Right lung (tissue), 2 donors: ENCODE measurements at regions not wholly inside any gene's neighbourhood (a gene's known extent, or its start where the extent isn't known, plus 50 kb on each side); places are given as distances from the start of the nearest gene placed in this dataset.
A peak's percentile ranks its signal among the peaks of the same experiment; 100 is the strongest.

Experiments
- DNase-seq, 2 donors: peaks; one replicate each; pipeline ENCODE4 v3.0.0-alpha.2; 2013

DNA sequence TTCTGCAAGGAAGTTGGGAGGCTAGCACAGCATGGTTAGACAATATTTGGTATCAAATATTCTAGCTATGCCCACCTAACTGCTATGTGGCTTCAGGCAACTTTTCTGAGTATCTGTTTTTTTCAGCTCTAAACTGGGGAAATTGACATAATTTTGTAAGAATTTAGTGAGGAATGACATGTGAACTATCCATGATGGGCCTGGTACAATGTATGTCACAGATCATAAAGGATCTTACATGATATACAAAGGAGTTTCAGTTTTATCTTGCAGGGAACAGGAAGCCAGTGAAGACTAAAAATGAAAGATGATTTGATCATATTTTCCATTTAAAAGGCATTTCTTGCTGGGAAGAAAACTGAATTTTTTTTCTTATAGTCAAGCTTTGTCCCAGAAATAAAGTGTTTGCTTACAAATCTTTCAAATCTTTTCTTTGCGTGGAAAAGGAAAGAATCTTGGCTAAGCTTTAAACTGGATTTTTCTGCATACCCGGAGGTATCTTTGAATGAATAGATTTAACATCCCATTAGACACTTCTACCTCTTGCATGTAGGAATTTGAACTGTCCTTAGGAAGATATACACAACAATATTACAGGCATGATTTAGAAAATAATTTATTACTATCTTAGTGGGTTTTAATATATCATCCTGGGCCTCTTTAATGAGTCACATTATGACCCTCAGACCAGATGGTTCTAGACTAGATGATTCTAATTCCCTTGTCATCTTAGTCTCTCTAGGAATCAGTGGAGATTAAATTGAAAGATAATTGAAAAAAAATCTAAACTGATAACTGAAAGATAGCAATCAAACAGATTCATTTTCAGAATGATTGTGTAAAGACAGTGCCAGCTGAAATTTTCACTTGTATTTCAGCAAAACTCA is 436.0 kb upstream of the THBS1 start:
- DNase-seq, result no peak

DNA sequence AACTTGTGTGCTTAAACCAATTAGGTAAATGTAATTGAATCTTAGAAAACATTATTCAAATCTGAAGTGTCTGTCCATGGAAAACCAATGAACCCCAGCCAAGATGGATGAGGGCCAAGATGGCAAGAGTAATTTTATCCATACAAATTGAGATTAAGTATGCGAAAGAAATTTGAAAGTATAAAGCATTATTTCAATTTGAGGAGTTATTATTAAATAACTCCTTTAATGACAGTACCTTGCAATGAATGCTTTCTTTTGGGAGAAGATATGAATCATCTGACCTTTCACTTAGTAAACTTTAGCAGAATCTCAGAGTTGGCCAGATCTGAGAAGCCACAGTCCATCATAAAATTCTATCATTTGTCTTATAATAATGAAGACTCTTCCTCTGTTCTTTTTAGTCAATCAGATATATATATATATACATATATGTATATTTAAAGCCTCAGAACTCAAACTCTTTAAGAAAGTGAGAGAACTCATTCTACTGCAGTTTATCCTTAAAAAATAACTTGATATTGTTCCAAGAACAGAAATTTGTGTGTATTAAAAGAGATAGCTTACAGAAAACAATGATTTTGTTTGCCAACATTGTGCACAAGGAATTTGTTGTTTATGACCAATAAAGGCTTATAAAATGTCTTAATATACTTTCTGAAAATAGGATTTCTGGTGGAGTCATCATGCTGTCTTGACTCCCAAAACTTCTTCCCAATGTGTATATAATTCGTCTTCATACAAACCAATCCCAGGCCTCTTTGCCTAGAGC is 434.8 kb upstream of the THBS1 start:
- DNase-seq, result no peak

DNA sequence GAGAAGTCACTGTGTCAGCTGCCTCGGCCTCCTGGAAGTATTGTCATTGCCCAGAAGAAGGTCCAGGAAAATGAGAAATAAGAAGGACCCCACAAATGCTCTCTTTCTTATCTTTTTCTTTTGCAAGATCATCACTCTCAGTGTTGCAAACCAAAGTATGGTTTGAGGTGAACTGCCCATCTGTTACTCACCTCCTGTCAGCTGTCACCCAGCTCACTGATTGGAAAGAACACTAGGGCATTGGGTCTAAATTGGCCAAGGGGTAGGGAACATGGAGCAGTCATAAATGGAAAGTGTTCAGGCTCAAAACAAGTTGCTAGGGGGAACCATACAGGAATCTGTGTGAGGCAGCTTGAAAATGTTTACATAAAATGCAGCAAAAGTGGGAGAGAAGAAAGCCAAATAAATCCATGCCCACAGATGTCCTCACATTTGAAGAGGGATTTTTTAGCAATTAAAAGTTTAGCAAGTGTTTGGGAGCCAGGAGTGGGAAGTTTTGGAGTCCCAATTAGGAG is 431.2 kb upstream of the THBS1 start:
- no peak for DNase-seq

DNA sequence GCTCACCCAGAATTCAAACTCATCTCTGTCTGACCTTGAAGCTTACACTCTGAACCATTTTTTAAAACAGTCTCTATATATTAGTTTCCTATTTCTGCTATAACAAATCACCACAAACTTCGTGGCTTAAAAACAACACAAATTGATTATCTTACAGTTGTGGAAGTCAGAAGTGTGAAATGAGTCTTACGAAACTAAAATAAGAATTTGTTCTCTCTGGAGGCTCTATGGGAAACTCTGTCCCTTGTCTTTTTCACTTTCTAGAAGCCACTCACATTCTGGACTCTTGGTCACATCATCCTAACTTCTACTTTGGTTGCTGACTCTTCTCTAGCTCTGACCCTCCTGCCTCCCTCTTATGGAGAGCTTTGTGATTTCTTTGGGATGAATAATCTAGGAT is 429.3 kb upstream of the THBS1 start:
- DNase-seq, result no peak

DNA sequence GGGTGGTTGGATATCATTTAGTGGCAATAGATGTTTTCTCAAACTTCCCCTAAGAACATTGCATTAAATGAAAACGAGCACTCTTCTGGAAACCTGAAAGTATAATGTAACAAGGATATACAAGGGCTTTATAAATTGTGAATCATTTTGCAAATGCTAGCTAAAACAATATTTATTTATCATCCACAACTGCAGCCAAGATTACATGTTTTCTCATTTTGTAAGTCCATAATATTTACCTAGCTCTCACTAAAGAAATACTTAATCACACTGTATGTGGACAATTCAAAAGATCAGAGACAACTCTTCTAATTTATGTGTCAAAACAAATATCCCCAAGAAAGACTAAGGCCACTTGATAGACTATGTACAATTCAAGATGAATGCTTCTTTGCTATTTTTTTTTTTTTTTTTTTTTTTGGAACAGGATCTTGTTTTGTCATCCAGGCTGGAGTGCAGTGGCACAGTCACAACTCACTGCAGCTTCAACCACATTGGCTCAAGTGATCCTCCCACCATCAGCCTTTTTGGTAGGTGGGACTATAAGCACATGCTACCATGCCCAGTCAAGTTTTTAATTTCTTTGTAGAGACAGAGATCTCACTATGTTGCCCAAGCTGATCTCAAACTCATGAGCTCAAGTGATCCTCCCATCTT is 427.7 kb upstream of the THBS1 start:
- no peak for DNase-seq

DNA sequence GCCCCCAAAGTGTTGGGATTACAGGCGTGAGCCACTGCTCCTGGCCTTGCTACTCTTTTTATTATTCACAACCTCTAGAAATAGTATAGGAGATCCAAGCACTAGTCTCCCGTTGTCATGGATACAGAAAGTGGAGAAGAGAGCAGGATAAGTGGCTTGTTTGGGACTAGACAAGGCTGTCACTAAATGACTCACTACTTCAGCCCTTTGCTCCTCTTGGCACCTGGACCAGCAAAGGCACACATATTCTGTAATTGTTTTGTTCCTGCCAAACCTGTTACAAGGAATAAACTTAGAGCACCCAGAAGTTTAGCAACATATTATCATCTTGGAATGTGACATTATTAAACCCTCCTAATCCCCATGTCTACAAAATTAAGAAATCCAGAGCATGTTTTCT is 427.2 kb upstream of the THBS1 start:
- DNase-seq, result no peak

DNA sequence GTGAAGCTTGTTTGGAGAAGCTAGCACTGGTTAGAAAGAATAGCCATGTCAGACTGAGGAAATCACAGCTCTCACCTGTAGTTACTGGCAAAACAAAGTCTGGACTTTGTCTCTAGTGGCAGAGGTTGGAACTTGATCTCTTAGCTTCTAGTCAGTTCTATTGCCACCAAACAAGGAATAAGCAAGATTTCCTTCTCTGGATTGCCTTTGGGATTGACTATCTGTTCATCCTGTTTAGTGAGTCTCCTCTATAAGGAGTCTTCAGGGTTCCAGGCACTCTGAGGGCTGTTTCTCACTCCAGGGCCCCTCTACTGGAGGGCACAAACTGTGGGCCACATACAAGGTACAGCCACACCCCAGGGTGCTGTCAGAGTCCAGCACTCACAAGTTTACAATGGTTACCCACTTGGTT is 426.6 kb upstream of the THBS1 start:
- DNase-seq, result no peak

DNA sequence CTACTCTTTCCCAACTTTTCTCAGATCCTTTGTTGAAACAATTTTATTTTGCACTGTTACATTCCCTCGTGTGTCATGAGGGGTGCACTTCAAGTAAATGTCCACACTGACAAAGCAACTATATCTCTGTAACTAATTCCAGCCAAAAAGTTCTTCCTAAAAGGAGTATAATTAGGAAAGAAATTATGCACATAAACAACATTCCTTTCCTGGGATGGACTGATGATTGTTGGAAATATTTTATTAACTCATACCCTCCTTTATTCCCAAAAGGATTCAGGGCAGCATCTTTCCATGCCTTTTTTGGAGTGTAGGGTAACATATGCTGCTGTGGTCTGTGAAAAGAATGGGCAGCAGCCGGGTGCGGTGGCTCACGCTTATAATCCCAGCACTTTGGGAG is 426.1 kb upstream of the THBS1 start:
- DNase-seq, result no peak

DNA sequence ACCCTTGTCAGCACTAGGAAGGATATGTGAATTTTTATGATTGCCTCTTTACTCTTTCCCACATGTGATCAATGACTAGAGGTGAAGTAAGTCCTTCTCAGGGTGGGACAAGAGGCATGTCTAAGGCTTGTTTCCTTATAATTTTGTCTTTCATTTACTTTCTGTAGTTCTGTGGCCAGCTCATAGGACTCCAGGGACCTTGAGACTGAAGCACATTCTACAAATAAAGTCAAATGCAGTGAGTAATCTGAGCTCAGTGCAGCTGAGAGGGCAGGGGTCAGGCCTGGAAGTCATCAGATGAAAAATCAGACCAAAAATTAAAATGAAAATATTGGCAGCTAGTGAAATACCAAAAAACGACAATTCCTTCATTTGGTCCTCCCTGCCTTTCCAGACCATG is 424.7 kb upstream of the THBS1 start:
- no peak for DNase-seq

DNA sequence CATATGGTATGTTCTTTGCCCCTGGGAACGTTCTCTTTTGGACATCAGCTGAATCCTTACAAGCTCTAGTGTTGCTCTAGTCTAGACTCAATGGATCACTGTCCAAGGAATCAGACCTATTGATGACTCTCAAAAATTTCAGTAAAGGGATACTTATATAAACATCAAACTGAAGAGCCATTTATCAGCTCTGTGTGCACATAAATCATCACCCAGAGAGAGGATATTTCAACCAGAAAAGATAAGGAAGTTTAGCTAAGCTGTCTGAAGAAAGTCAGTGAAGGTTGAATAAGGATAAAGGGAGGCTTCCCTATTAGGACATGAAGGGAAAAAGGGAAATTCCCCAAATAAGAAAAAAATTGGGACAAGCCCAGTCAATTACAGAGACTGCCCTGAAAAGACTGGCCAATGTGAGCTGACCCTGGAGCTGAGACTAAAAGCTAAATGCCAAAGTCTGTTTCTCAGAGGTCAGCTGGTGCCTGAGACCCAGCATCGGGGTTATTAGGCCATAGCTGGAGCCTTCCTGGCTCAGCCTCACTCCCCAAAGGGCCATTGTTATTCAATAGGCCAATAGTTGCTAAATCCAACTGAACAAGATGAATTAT is 424.1 kb upstream of the THBS1 start:
- DNase-seq, result no peak

DNA sequence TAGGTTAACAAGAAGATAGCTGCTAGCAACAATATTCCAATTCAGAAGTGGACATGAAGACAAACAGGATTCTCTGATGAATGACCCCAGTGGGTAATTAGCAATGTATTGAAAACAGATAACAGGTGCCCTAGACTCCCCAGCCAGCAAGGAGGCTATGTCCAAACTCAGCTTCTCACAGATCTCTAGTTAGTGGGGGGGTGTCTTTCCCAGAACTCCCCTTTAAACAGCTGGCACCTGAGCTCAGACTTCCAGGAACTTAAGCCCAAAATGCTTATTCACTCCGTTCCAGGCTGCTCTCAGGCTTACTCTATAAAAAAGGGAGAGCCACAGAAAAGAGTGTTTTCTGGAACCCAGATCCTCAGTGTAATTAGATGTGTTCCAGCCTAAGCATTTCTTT is 423.0 kb upstream of the THBS1 start:
- no peak for DNase-seq

DNA sequence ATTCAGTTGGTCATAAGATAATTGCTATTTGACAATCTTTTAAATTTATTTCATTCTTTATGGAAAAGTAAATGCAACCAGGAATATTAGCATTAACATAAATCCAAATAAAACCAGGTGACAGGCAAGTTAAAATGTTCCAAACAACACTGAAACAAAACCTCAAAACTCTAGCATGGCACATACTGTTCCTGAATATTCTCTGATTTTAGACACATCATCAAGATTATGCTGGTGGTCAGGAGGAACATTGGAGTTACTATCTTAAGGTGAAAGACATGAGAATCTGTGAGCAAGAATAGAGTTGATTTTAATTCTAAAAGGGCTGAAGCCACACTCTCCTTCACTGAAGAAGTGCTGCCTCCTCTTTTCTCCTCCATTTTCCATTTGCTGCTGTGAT is 421.0 kb upstream of the THBS1 start:
- DNase-seq, result no peak

DNA sequence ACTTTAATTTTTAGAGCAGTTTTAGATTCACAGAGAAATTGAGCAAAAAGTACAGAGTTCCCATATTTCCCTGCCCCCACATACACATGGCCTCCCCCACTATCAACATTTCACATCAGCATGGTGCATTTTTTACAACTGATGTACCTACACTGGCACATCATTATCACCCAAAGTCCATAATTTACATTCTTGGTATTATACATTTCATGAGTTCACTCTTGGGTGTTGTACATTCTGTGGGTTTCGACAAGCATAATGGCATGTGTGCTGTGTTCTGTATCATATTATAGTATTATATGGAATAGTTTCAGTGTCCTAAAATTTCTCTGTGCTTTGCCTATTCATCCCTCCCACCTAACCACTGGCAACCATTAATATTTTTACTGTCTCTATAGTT is 419.8 kb upstream of the THBS1 start:
- no peak for DNase-seq

DNA sequence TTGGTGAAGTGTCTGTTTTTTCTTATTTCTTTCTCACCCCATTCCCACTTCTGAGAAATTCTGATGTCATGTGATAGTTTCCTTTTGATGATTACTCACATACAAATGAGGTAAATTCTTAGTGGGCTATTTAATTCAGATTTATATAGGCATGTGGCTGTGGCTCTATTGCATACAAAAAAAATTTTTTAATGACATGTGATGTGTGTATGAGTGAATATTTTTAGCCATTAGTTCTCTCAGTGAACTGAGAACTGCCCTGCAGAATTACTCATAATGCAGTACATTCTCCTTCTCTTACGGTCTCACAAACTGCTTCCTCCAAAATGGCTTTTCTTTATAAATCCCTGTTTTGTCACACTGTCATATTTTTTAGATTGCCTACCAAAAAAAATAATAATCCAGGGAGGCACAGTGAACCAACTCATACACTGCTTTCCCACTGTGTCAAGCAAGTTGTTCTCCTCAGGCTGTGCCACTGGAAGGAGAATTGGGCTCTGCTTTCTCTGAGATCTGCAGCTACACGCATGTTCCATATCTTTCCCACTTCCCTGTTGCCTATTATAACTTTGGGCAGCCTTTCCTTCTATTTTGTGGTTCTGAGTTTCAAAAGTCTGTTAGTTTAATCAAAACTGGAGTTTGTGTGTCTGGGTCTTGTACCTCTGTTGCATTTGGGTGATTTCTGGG is 415.7 kb upstream of the THBS1 start:
- no peak for DNase-seq

DNA sequence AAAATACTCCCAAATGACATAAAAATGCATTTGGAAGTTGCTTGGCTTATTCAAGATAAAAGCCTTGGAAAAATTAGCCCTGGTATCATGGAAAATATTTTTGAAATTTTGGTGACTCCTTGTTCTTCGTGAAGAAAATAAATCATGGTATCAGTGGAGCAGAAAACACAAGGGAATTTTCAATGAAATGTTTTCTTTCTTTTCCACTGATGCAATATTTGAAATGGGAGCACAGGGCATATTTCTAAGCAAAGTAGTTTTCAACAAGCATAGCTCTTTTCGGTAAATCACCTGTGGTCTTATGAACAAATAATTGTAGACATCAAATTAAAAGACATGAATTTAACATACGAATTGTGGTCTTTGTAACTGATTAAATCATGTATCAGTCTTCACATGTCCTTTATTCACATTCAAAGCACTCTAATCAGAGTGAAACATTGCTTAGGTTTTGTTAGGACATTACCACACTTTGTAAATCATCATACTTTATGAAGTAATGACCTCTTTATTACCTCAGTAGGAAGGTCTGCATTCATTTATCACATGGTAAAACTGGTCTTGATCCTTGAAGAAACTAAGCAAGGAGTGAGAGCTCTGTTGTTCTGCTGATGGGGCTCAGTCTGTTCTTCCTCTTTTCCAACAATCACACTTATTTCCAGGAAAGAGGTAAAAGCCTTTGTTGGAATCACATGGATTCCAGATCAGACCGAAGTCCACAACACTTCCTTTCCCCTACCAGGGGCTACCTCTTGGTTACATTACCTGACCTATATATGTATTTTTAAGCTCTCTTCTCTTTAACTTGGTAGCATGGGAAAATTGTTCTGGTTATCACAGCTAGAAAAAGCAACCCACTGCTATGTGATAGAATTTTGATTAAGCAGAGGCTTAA is 413.5 kb upstream of the THBS1 start:
- DNase-seq, result no peak

DNA sequence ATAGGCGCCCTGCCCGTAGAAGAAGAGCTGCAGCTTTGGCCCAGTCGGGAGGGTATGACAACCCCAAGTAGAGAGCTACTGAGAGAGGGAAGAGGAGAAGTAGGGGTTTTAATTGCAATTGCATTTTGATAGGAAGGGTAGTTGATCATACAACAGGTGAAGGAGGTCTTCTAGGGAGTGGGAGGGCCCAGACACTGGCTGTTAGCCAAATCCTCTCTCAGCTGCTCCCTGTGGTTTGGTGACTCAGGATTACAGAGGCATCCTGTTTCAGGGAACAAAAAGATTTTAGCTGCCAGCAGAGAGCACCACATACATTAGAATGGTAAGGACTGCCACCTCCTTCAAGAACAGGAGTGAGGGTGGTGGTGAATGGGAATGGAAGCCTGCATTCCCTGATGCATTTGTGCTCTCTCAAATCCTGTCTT is 408.9 kb upstream of the THBS1 start:
- peak; percentile 69 to 78 for DNase-seq

DNA sequence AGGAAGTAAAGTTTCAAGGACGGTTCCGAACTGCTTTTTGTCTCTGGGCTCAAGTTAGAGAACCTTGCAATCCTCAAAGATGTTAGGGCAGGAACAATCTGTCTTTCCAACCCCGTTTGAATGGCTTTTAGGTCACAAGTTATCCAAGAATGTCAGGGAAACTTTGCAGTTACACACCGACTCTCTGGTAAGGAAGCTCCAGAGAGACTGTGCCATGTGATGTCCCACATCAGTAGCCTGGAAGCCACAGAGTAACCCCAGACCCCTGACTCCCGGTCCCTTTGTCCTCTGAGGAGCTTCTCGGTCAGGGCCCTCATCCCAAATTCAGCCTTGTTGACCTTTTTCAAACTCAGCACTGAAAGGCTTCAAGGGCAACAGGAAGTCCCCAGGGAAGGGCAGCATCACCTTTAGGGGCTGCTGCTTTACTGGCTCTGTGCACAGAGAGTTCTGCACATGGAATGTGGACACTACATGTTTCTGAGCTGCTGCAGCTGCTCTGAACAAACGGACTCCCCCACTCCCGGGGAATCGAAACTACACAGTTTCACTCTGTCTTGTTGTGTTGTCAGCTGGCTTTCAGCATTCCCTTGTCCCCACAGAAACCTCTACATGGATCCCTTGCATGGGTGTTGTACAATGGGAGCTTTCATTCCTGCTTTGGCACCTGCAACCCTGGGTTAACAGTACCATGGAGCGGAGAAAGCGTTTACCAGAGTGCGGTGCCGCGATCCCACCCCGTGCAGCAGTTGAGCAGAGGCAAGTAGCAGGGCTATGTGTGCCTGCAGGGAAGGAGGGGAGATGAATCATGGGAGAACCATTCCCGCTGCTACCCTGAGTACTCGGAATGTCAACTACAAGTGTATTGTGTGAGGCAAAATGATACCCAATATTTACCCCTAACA is 408.2 kb upstream of the THBS1 start:
- peak; percentile 66 to 70 for DNase-seq

DNA sequence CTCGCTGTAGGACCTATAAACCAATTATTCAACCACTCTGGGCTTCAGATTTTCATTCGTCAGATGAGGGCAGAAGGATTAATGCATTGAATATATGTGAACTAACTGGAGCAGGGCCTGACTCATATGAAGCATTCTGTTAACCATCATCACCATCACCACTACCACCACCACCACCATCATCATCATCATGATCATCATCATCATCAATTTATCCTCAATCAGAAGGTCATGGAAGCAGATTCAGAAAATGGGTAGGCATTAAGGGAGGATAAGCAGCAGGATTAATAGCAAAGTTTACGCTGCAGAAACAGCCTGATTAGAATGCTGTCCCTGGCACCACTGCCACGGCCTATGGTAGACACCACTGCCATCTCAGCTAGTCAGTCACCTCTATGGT is 407.5 kb upstream of the THBS1 start:
- DNase-seq, result no peak

DNA sequence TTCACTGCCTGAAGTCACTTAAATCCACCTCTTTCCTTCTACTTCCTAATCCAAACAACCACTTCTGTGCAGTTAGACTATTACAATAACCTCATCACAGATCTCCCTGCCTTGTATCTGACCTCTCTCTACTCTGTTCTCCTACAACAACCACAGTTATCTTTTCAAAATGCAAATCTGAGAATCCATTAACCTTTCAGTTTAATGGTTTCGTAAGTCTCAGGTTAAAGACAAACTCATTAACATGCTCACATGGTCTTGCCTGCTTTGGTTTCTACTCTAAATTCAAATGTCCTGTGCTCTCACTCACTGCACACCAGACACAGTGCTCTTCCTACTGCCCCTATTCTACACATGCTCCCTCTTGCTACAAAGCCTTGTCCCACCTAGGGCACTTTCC is 406.5 kb upstream of the THBS1 start:
- no peak for DNase-seq
